Endothelial cell of umbilical vein (primary cell): ENCODE measurements at regions not wholly inside any gene's neighbourhood (a gene's known extent, or its start where the extent isn't known, plus 50 kb on each side); places are given as distances from the start of the nearest gene placed in this dataset.
"Not testable (repeated sequence)": the region's sequence is repeated elsewhere in the genome, so short reads cannot be mapped to it uniquely, and the experiment has no call there.

Source experiments
- FOS ChIP-seq: IDR thresholded peaks from 2 replicates; pipeline ENCODE4 v1.6.1; 2011; ENCODE audit warnings: mild to moderate bottlenecking, low read length, moderate library complexity, borderline replicate concordance; ENCODE audit not compliant: insufficient read depth
- POLR2A ChIP-seq: IDR thresholded peaks from 2 replicates; pipeline ENCODE4 v1.6.1; 2012; ENCODE audit warnings: low read depth, mild to moderate bottlenecking, control low read depth, low read length
- POLR2AphosphoS5 ChIP-seq: IDR thresholded peaks from 2 replicates; pipeline ENCODE4 v1.6.1; 2012; ENCODE audit warnings: low read depth, mild to moderate bottlenecking, control low read depth, low read length, moderate library complexity; ENCODE audit not compliant: insufficient read depth
- TF ChIP-seq, protein P1 (sequence below), 2 donors: IDR thresholded peaks; 1 replicate in 1 of 2; 2 replicates in 1 of 2; pipeline ENCODE4 v1.5.1; 2011; ENCODE audit warnings: low read length in 2 of 2, mild to moderate bottlenecking in 2 of 2, moderate library complexity in 2 of 2, control low read depth in 1 of 2, inconsistent platforms in 1 of 2, low read depth in 1 of 2; ENCODE audit not compliant: insufficient read depth in 1 of 2; ENCODE audit errors: extremely low read depth in 1 of 2

GRCh38 chr2:39585531-39585930 is 80.2 kb upstream of the TMEM178A start:
- TF ChIP-seq POLR2A, POLR2AphosphoS5, FOS: not testable (repeated sequence)
- TF ChIP-seq, protein P1, sequence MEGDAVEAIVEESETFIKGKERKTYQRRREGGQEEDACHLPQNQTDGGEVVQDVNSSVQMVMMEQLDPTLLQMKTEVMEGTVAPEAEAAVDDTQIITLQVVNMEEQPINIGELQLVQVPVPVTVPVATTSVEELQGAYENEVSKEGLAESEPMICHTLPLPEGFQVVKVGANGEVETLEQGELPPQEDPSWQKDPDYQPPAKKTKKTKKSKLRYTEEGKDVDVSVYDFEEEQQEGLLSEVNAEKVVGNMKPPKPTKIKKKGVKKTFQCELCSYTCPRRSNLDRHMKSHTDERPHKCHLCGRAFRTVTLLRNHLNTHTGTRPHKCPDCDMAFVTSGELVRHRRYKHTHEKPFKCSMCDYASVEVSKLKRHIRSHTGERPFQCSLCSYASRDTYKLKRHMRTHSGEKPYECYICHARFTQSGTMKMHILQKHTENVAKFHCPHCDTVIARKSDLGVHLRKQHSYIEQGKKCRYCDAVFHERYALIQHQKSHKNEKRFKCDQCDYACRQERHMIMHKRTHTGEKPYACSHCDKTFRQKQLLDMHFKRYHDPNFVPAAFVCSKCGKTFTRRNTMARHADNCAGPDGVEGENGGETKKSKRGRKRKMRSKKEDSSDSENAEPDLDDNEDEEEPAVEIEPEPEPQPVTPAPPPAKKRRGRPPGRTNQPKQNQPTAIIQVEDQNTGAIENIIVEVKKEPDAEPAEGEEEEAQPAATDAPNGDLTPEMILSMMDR (IDR thresholded peaks at IDR 0.05; ENCODE audit: extremely low read depth in 1 of 2, insufficient read depth in 1 of 2, low read depth in 1 of 2, low read length in 2 of 2) = not testable (repeated sequence)
